K562 (cell line): ENCODE measurements at regions not wholly inside any gene's neighbourhood (a gene's known extent, or its start where the extent isn't known, plus 50 kb on each side); places are given as distances from the start of the nearest gene placed in this dataset.

Experiments
- ARID1B ChIP-seq: fragments of 450-650 bp; IDR thresholded peaks from 2 replicates; pipeline ENCODE4 v1.6.1; 2016; ENCODE audit warnings: antibody characterized with exemption, mild to moderate bottlenecking, inconsistent platforms
- CBFA2T3 ChIP-seq: fragments of 450-650 bp; IDR thresholded peaks from 2 replicates; pipeline ENCODE4 v1.6.1; 2017
- CC2D1A ChIP-seq: fragments of 450-650 bp; IDR thresholded peaks from 2 replicates; pipeline ENCODE4 v1.6.1; 2017; ENCODE audit warnings: mild to moderate bottlenecking
- FOXK2 ChIP-seq, 2 experiments: fragments of 450-650 bp; IDR thresholded peaks in 1 of 2; conservative IDR thresholded peaks in 1 of 2; 2 replicates each; pipeline ENCODE4 v1.6.1; 2016; ENCODE audit warnings: low read depth in 2 of 2, mild to moderate bottlenecking in 1 of 2
- KDM4B ChIP-seq, 2 experiments: fragments of 450-650 bp in 1 of 2; sonication (generic) in 1 of 2; IDR thresholded peaks; 2 replicates each; pipeline ENCODE4 v1.6.1; 2016 to 2017; ENCODE audit warnings: borderline replicate concordance in 2 of 2, antibody characterized with exemption in 1 of 2, low read depth in 1 of 2, mild to moderate bottlenecking in 1 of 2
- LEF1 ChIP-seq: fragments of 450-650 bp; IDR thresholded peaks from 2 replicates; pipeline ENCODE4 v1.6.1; 2016; ENCODE audit warnings: mild to moderate bottlenecking
- SOX6 ChIP-seq: fragments of 450-650 bp; IDR thresholded peaks from 2 replicates; pipeline ENCODE4 v1.6.1; 2014; ENCODE audit warnings: mild to moderate bottlenecking
- SP2 ChIP-seq: IDR thresholded peaks from 2 replicates; pipeline ENCODE4 v1.6.1; 2011; ENCODE audit warnings: mild to moderate bottlenecking, low read depth, low read length, moderate library complexity; ENCODE audit not compliant: poor library complexity, severe bottlenecking; ENCODE audit errors: extremely low read depth
- TFAM ChIP-seq: fragments of 250-450 bp; sonication (Bioruptor Pico); conservative IDR thresholded peaks from 2 replicates; pipeline ENCODE4 v1.5.0; 2021; ENCODE audit warnings: mild to moderate bottlenecking, moderate library complexity
- ZNF140 ChIP-seq: fragments of 250-450 bp; sonication (Bioruptor Pico); IDR thresholded peaks from 2 replicates; pipeline ENCODE4 v1.8.0; 2021; ENCODE audit warnings: moderate library complexity, mild to moderate bottlenecking, inconsistent platforms
- ZNF239 ChIP-seq: fragments of 250-450 bp; sonication (Bioruptor Pico); IDR thresholded peaks from 2 replicates; pipeline ENCODE4 v1.4.0; 2020; ENCODE audit warnings: mild to moderate bottlenecking
- TF ChIP-seq, protein P1 (sequence below): fragments of 250-450 bp; sonication (Bioruptor Pico); IDR thresholded peaks from 2 replicates; pipeline ENCODE4 v1.4.0; 2020; ENCODE audit warnings: mild to moderate bottlenecking
- TF ChIP-seq, protein P2 (sequence below): fragments of 250-450 bp; sonication (Bioruptor Pico); IDR thresholded peaks from 2 replicates; pipeline ENCODE4 v1.4.0; 2020
- TF ChIP-seq, protein P3 (sequence below): fragments of 450-650 bp; IDR thresholded peaks from 2 replicates; pipeline ENCODE4 v1.6.1; 2017; ENCODE audit warnings: mild to moderate bottlenecking, moderate library complexity
- TF ChIP-seq, protein P4 (sequence below): fragments of 450-650 bp; IDR thresholded peaks from 2 replicates; pipeline ENCODE4 v1.6.1; 2017; ENCODE audit warnings: antibody characterized with exemption
- TF ChIP-seq, protein P5 (sequence below): sonication (generic); formaldehyde crosslinking; IDR thresholded peaks from 2 replicates; pipeline ENCODE4 v1.8.1; 2023; ENCODE audit warnings: mild to moderate bottlenecking, missing genetic modification reagents
- TF ChIP-seq, protein P6 (sequence below): fragments of 450-650 bp; formaldehyde crosslinking; IDR thresholded peaks from 2 replicates; pipeline ENCODE4 v1.4.0; 2020; ENCODE audit warnings: mild to moderate bottlenecking, moderate library complexity

DNA sequence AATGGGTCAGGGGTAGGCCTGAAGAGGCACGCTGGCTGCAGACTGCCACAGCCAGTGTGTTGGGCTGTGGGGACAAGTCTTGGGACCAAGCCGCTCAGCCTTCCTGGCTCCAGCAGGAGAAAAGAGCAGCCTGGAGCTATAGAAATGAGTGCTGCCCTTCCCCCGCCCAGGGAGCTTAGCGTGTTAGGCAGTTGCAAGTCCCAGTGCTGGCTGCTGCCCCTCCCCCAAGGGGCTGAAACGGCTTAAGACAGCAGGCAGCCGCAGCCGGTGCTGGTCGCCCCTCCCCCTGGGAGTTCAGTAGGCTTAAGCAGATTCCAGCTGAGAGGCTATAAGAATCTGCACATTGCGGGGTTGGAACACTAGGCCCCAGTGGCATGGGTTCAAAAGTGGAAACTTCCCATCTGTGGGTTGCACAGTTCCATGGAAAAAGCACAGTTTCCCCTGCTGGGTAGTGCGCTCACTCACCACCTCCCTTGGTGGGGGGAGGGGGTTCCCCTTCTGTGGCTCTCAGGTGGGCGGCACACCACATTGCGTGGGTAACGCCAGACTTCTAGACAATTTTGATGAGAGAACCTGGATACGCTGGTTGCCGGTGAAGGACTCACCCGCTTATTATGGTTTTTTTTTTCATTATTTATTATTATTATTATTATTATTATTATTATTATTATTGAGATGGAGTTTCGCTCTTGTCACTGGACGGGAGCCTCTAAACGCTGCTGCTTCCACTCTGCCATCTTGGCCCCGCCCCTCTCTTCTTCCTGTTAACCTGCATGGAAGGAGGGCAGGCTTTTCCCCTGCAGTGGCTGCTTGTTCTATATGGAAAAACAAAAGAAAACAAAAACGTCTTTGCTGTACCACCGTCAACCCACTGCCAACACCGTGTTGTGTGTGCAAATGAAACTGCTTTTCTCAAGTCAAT, 151.1 kb downstream of the CXCL12 start (continued):
- TF ChIP-seq, protein P1, sequence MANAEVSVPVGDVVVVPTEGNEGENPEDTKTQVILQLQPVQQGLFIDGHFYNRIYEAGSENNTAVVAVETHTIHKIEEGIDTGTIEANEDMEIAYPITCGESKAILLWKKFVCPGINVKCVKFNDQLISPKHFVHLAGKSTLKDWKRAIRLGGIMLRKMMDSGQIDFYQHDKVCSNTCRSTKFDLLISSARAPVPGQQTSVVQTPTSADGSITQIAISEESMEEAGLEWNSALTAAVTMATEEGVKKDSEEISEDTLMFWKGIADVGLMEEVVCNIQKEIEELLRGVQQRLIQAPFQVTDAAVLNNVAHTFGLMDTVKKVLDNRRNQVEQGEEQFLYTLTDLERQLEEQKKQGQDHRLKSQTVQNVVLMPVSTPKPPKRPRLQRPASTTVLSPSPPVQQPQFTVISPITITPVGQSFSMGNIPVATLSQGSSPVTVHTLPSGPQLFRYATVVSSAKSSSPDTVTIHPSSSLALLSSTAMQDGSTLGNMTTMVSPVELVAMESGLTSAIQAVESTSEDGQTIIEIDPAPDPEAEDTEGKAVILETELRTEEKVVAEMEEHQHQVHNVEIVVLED (CRISPR knock-in tag) = no peak
- TF ChIP-seq CC2D1A = no peak
- TF ChIP-seq ARID1B = peak; percentile 43
- TF ChIP-seq, protein P2, sequence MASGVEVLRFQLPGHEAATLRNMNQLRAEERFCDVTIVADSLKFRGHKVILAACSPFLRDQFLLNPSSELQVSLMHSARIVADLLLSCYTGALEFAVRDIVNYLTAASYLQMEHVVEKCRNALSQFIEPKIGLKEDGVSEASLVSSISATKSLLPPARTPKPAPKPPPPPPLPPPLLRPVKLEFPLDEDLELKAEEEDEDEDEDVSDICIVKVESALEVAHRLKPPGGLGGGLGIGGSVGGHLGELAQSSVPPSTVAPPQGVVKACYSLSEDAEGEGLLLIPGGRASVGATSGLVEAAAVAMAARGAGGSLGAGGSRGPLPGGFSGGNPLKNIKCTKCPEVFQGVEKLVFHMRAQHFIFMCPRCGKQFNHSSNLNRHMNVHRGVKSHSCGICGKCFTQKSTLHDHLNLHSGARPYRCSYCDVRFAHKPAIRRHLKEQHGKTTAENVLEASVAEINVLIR (CRISPR knock-in tag) = no peak
- TF ChIP-seq SP2 = no peak
- TF ChIP-seq ZNF140 (CRISPR knock-in tag) = no peak
- TF ChIP-seq, protein P3, sequence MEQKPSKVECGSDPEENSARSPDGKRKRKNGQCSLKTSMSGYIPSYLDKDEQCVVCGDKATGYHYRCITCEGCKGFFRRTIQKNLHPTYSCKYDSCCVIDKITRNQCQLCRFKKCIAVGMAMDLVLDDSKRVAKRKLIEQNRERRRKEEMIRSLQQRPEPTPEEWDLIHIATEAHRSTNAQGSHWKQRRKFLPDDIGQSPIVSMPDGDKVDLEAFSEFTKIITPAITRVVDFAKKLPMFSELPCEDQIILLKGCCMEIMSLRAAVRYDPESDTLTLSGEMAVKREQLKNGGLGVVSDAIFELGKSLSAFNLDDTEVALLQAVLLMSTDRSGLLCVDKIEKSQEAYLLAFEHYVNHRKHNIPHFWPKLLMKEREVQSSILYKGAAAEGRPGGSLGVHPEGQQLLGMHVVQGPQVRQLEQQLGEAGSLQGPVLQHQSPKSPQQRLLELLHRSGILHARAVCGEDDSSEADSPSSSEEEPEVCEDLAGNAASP = no peak
- peak; percentile 37; the same call in 1 of the 2 replicates for TF ChIP-seq SOX6
- TF ChIP-seq, protein P4, sequence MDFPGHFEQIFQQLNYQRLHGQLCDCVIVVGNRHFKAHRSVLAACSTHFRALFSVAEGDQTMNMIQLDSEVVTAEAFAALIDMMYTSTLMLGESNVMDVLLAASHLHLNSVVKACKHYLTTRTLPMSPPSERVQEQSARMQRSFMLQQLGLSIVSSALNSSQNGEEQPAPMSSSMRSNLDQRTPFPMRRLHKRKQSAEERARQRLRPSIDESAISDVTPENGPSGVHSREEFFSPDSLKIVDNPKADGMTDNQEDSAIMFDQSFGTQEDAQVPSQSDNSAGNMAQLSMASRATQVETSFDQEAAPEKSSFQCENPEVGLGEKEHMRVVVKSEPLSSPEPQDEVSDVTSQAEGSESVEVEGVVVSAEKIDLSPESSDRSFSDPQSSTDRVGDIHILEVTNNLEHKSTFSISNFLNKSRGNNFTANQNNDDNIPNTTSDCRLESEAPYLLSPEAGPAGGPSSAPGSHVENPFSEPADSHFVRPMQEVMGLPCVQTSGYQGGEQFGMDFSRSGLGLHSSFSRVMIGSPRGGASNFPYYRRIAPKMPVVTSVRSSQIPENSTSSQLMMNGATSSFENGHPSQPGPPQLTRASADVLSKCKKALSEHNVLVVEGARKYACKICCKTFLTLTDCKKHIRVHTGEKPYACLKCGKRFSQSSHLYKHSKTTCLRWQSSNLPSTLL = no peak
- peak; percentile 97 for TF ChIP-seq LEF1
- TF ChIP-seq, protein P5, sequence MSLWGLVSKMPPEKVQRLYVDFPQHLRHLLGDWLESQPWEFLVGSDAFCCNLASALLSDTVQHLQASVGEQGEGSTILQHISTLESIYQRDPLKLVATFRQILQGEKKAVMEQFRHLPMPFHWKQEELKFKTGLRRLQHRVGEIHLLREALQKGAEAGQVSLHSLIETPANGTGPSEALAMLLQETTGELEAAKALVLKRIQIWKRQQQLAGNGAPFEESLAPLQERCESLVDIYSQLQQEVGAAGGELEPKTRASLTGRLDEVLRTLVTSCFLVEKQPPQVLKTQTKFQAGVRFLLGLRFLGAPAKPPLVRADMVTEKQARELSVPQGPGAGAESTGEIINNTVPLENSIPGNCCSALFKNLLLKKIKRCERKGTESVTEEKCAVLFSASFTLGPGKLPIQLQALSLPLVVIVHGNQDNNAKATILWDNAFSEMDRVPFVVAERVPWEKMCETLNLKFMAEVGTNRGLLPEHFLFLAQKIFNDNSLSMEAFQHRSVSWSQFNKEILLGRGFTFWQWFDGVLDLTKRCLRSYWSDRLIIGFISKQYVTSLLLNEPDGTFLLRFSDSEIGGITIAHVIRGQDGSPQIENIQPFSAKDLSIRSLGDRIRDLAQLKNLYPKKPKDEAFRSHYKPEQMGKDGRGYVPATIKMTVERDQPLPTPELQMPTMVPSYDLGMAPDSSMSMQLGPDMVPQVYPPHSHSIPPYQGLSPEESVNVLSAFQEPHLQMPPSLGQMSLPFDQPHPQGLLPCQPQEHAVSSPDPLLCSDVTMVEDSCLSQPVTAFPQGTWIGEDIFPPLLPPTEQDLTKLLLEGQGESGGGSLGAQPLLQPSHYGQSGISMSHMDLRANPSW (CRISPR knock-in tag) = no peak
- no peak for TF ChIP-seq KDM4B (IDR thresholded peaks at IDR 0.05; ENCODE audit: borderline replicate concordance in 2 of 2, low read depth in 1 of 2)
- no peak for TF ChIP-seq TFAM
- TF ChIP-seq FOXK2 (conservative IDR thresholded peaks at IDR 0.05 in 1 of 2, IDR thresholded peaks at IDR 0.05 in 1 of 2; ENCODE audit: low read depth in 2 of 2) = no peak
- TF ChIP-seq, protein P6, sequence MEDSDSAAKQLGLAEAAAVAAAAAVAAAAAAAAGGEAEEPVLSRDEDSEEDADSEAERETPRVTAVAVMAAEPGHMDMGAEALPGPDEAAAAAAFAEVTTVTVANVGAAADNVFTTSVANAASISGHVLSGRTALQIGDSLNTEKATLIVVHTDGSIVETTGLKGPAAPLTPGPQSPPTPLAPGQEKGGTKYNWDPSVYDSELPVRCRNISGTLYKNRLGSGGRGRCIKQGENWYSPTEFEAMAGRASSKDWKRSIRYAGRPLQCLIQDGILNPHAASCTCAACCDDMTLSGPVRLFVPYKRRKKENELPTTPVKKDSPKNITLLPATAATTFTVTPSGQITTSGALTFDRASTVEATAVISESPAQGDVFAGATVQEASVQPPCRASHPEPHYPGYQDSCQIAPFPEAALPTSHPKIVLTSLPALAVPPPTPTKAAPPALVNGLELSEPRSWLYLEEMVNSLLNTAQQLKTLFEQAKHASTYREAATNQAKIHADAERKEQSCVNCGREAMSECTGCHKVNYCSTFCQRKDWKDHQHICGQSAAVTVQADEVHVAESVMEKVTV (CRISPR knock-in tag) = no peak
- TF ChIP-seq CBFA2T3 = peak; percentile 47
- no peak for TF ChIP-seq ZNF239
